ENCODE measurements at regions not wholly inside any gene's neighbourhood (a gene's known extent, or its start where the extent isn't known, plus 50 kb on each side); places are given as distances from the start of the nearest gene placed in this dataset.
A peak's percentile ranks its signal among the peaks of the same experiment; 100 is the strongest.
"Not testable (repeated sequence)": the region's sequence is repeated elsewhere in the genome, so short reads cannot be mapped to it uniquely, and the experiment has no call there.

DNA sequence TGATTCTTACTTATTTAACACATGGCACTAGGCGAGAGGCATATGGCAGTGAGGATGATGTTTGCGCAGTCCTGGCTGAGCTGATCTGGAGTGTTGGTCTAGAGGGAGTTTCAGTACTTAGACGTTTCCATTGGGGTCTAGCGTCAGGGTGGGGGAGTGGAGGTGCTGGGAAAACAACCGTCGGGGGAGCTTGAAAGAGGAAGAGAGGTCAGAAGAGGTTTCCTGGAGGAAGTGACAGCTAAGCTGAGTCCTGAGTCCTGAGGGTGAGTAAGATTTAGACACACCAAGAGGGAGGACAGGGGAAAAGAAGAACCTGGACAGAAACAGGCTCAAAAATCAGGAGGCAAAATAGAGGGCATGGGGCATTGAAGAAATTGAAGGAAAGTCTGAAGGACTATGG is 81.4 kb downstream of the ALOX5AP start:
- no peak for DNase-seq

DNA sequence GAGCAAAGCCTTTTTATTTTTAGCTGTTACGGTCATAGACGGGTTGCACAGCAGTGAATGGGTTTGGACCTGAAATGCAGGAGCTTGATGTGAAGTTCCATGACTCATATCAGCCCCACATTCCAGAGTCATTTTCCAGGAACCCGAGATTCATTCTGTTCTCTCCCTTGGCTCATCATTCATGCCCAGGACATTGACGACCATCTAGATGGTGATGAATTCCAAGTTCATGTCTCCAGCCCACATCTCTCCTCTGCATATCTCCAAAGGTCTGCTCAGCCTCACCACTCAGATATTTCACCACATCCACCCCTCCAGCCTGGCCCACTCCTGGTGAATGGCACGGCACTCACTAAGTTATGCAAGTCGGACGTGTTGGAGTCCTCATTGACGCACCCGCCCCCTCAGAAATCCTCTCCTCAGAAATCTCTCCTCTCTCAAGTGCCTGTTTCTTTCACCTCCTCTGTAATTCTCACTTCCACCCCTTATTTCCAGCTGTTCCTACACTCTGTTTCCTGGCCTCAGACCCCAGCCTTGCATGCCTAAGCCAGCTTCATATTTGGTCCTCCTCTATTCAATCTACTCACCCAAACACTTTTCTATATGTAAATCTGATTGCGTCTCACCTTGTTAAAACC is 83.1 kb downstream of the ALOX5AP start:
- DNase-seq, result no peak

DNA sequence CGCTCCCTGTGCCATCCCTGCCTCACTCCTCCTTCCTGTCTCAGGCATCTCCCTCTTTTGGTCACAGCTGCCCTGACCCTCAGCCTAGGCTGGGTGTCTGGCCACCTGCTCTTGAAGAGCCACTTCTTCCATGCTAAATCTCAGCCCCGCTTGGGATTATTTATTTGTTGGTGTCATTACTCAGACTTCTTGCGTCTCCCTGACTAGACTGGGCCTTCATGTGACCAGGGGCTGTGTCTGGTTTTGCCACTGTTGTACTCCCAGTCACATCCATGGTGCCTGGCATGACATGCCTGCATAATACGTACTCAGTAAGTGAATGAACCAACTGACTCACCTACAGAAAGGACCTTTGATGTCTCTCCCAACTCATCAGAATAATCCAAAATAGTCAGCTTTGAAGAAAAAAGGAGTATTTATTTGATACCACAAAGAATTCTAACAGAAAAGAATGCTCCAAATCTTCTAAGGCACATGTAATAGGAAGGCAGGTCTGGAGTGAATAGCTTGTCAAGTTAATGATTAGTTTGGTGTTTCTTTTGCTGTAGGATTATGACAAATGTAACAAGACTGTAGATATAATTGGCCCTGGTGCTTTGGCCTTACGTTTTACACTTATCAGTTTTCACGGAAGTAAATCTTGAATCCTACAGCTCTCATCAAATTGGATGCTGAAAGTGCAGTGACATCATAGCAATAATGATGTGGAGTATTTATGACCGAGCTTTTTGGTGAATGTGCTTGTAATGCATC is 84.0 kb downstream of the ALOX5AP start:
- no peak for DNase-seq

DNA sequence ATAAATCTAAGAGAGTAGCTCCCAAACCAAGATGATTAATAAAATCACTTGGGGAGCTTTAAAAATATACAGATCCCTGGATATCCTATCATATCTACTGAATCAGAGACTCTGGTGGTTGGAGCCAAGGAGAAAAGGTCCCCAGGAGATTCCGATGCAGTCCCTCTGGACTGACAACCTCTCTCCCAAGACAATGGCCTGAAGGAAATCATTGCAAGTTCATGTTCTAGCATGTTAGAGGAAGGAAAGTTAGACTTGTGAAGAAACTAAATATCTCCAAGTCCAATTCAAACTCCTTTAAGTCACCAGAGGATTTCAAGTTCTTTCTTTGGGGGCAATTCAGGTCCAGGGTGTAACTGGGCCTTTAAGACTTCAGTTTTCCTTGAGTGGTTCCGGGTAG is 84.7 kb upstream of the MEDAG start:
- no peak for DNase-seq

- DNase-seq, result no peak
Observed at GRCh38 chr13:30824651-30825050, 81.4 kb upstream of the MEDAG start.

DNA sequence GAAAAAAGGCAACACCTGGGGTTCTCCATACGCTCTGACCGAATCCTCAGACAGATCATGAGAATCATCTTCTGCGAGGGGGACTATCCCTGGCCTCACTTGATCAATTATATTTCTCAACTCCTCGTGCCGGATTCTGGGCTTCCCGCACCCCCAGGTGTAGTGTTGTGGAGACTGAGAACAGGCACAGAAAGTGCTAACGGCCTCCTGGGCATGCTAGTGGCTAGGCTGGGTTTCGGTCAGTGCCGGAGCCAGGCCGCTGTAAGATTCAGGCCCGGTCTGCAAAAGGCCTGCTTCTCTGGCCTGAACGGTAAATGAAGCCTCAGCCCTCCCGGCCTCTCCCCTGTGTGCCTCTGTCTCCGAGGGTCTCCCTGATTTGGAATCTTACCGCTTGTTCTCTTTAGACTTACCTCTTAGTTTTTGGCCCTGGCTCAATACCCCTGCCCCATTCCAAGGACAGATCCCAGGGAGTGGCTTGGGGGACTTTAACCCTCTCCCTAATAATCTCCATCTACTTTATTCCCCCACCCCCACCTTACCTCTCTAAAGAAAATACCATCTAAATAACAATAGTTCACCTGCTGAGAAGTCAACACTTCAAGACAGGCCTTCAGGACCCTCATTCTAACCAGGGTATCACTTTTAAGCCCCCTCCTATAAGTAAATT is 79.0 kb upstream of the MEDAG start:
- no peak for DNase-seq

GRCh38 chr13:30827578-30827925 is 78.5 kb upstream of the MEDAG start:
- no peak for DNase-seq

- DNase-seq, result no peak
Observed at GRCh38 chr13:30829145-30829832, 76.8 kb upstream of the MEDAG start.

- DNase-seq, result no peak
Observed at GRCh38 chr13:30829833-30830637, 76.0 kb upstream of the MEDAG start.

- DNase-seq, result no peak
Observed at GRCh38 chr13:30830638-30830965, 75.5 kb upstream of the MEDAG start.

GRCh38 chr13:30831515-30831914 is 74.6 kb upstream of the MEDAG start:
- no peak for DNase-seq

GRCh38 chr13:30832377-30832776 is 73.7 kb upstream of the MEDAG start:
- DNase-seq, result no peak

DNA sequence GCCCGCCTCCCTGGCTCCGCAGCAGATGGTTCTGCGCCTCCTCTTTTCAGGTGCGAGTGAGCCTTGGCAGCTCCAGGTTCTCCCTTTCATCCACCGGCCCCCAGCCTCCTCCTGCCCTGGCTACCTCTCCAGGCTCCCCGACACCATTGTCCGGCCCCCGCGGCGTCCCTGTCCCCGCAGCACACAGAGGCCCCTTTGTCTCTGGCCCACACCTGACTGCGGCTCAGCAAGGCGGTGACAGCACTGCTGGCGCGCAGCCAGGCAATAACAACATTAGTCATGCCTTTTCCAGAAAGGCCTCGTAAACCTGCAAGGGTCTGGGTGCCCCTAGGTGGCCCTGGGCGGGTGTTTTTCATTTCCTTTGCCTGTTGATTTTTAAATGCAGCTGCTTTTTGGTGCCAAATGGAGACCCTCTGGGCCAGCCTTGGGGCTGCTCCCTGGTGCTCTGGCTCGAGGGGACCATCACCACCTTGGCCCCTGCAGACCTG is 73.2 kb upstream of the MEDAG start:
- DNase-seq, result peak; percentile 12

GRCh38 chr13:30835442-30835841 is 70.6 kb upstream of the MEDAG start:
- no peak for DNase-seq

- DNase-seq, result no peak
Observed at GRCh38 chr13:30837227-30838159, 68.6 kb upstream of the MEDAG start.

GRCh38 chr13:30839636-30840035 is 66.4 kb upstream of the MEDAG start:
- DNase-seq, result not testable (repeated sequence)

DNA sequence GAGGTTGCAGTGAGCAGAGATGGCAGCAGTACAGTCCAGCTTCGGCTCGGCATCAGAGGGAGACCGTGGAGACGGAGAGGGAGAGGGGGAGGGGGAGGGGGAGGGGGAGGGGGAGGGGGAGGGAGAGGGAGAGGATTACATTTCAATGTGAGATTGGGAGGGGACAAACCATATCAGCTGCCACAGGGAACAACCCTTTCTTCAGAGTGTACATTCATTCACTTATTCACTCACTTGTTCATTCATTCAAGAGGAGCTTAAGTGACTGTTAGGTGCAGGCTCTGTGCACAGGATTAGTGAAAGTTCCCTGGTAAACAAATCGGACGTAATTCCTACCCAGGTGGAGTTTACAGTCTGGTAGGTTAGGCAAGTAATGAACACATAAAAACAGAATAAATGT is 65.6 kb upstream of the MEDAG start:
- no peak for DNase-seq

DNA sequence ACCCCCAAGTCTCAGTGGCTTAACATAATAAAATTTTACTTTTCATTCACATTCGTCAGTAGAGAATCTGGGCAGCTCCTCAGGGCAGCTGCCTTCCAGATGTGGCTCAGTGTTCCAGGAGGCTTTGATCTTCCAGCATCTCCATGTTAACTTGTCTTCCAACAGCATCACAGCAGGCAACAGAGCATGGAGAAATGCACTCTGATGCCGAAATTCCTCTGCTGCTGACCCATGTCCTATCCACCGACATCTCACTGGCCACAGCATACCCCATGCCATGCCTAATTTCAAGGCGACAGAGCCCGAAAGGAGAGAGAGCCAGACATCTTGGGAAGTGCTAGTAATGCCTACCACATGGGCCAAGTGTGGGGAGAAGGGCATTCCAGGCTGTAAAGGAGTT is 64.9 kb upstream of the MEDAG start:
- DNase-seq, result no peak

DNA sequence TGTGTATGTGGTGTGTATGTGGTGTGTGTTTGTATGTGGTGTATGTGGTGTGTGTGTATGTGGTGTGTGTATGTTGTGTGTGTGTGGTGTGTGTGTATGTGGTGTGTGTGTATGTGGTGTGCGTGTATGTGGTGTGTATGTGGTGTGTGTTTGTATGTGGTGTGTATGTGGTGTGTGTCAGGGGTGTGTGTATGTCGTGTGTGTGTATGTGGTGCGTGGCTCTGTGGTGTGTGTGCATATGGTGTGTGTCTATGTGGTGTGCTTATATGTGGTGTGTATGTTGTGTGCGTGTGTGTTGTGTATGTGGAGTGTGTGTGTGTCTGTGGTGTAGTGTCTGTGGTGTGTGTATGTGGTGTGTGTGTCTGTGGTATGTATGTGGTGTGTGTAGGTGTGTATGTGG is 62.5 kb upstream of the MEDAG start:
- DNase-seq, result no peak

DNA sequence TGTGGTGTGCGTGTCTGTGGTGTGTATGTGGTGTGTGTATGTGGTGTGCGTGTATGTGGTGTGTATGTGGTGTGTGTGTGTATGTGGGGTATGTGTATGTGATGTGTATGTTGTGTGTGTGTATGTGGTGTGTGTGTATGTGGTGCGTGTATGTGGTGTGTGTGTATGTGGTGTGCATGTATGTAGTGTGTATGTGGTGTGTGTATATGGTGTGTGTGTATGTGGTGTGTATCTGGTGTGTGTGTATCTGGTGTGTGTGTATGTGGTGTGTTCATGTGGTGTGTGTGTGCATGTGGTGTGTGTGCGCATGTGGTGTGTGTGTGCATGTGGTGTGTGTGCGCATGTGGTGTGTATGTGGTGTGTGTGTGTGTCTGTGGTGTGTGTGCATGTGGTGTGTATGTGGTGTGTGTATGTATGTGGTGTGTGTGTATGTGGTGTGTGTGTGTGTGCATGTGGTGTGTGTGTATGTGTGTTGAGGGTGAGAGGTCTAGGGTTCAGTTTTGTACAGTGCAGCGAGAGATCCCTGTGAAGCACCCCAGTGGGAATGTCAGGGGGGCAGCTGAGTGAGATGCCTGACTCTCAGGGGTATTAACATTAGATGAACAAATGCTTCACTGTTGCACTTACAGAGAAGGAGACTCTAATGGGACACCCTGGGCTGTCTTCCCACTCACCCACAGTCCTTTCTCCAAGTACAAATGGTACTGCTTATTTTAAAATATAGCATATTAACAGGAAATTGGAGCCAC is 61.3 kb upstream of the MEDAG start:
- no peak for DNase-seq
